Pancreas (tissue), 10 donors: ENCODE measurements at regions not wholly inside any gene's neighbourhood (a gene's known extent, or its start where the extent isn't known, plus 50 kb on each side); places are given as distances from the start of the nearest gene placed in this dataset.

ENCODE experiments used
- ATAC-seq, 4 donors: fragments of 200-7000 bp; cut with Tn5 transposase; one replicate each; pipeline versions ENCODE4 v1.8.0 to v1.9.1; 2020; ENCODE audit warnings: mild to moderate bottlenecking in 4 of 4, moderate library complexity in 4 of 4
- DNase-seq, 6 donors: peaks; one replicate each; pipeline ENCODE4 v3.0.0-alpha.2; 2020
- FAIRE-seq: peaks from 2 replicates; lab custom pipeline; 2012; peaks lifted over from hg19 to GRCh38; lab: Jason Lieb, UNC
- H3K27ac ChIP-seq, 4 donors: fragments of 200-600 bp; sonication (generic); 1 replicate in 3 of 4; 2 replicates in 1 of 4; pipeline versions ENCODE4 v1.5.0 to v1.8.0; 2020
- H3K27me3 ChIP-seq, 4 donors: fragments of 200-600 bp; one replicate each; pipeline ENCODE4 v1.8.0; 2021
- H3K36me3 ChIP-seq, 3 donors: fragments of 200-600 bp; sonication (generic) in 1 of 3; one replicate each; pipeline versions ENCODE4 v1.5.0 to v1.8.0; 2020 to 2021
- H3K4me1 ChIP-seq, 3 donors: fragments of 200-600 bp; one replicate each; pipeline ENCODE4 v1.8.0; 2021
- H3K4me3 ChIP-seq, 4 donors: fragments of 200-600 bp; sonication (generic) in 2 of 4; one replicate each; pipeline versions ENCODE4 v1.5.0 to v1.8.0; 2020 to 2021
- H3K9me3 ChIP-seq, 4 donors: fragments of 200-600 bp; one replicate each; pipeline ENCODE4 v1.8.0; 2021
- WGBS, 2 donors: extraction: QIAGEN DNeasy Blood & Tissue Kit; methylation state at CpG; one replicate each; pipeline ENCODE4 v1.1.7; 2013; 5-methylcytosine and 5-hydroxymethylcytosine counted together
- intact Hi-C, 3 donors: fragments of 100-400 bp; cut with DNase I; formaldehyde crosslinking; loops; one replicate each; pipeline versions ENCODE4 v1.11.1 to v1.14.2; 2022
- TF ChIP-seq, protein P1 (sequence below), 4 donors: fragments of 200-600 bp; sonication (generic) in 3 of 4; IDR thresholded peaks; one replicate each; pipeline versions ENCODE4 v1.5.0 to v1.8.0; 2021; ENCODE audit warnings: antibody characterized with exemption in 4 of 4
- donor health status: healthy with polysubstance abuse.
- donor health status: DM: no; HTN: no; CAD: no; lungs with moderate emphysema.
- donor health status: DM: no; HTN: no; CAD: no.
- donor health status: control.
- donor health status: control.
- donor health status: Bipolar disorder and iron deficiency.
- donor health status: DM: yes; HTN: yes; CAD: no.
- donor health status: DM: no; HTN: no; CAD: no.
- donor health status: DM: no; HTN: no; CAD: no.
- donor health status: DM: yes; HTN: yes; CAD: no.

DNA sequence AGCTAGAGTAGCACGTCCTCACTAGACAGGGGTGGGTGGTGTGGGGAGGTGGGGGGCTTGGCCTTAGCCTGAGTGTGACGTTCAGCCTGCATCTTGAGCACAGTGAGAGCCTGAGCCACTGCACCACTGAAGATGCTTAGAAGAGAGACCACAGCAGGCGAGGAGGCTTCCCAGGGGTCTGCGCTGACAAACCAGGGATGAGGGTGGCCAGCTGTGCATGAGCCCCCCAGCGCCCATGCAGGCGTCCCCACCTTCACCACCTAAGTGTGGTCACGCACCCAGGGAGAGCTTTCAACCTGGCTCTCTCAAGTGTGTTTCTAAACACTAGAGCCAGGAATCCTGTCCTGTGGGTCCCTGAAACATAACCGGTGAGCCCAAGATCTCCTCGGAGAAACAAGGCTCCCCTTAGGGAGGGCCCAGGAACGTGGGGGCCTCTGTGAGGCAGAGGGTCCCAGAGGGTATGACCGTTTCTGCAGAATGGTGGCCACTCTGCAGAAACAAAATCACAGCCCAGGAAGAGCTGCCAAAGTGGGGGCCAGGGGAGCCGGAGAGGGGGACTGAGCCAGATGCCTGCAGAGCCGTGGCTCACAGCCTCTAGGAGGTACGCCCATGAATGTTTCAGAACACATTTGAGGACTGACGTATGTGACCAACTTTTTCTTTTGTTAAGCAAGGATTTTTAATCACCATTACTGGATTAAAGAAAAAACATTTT, 85.2 kb upstream of the INSIG1 start:
- no peak for FAIRE-seq
- Histone ChIP-seq H3K27me3 (no peaks in the 10 kb centered on the region), H3K4me1 (peaks cover 0 to 7% (median 0%) of the 10 kb centered on the region in 3 donors), H3K27ac (no peak overlapping the region), H3K4me3 (no peak overlapping the region), H3K36me3 (no peaks in the 10 kb centered on the region), H3K9me3 (no peaks in the 10 kb centered on the region)
- no peak for ATAC-seq
- TF ChIP-seq, protein P1, sequence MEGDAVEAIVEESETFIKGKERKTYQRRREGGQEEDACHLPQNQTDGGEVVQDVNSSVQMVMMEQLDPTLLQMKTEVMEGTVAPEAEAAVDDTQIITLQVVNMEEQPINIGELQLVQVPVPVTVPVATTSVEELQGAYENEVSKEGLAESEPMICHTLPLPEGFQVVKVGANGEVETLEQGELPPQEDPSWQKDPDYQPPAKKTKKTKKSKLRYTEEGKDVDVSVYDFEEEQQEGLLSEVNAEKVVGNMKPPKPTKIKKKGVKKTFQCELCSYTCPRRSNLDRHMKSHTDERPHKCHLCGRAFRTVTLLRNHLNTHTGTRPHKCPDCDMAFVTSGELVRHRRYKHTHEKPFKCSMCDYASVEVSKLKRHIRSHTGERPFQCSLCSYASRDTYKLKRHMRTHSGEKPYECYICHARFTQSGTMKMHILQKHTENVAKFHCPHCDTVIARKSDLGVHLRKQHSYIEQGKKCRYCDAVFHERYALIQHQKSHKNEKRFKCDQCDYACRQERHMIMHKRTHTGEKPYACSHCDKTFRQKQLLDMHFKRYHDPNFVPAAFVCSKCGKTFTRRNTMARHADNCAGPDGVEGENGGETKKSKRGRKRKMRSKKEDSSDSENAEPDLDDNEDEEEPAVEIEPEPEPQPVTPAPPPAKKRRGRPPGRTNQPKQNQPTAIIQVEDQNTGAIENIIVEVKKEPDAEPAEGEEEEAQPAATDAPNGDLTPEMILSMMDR (IDR thresholded peaks at IDR 0.05), result no peak
- 78 to 83% methylated on average over 15 of the region's 15 CpGs for WGBS, 2 donors
- DNase-seq, result peak in 2 of 6 donors; percentile 19 to 32
- intact Hi-C loops, result no loop called here

DNA sequence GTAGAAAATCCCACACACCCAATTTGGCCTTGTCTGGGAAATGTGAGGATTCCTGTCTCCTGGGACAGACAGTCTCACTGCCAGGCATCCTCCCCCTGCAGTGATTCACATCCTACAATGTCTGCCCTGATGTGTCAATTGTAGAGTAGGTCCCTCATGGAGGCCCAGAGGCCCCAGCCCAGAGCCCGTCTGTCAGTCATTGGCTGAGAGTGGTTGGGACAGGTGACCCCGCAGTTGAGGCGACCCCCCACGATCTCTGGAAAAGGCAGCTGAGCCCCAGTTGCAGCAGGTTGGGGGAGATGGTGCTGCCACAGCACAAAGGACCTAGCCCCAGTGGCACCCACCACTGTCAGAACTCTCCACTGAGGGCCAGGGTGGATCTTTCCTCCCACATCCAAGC, 84.3 kb upstream of the INSIG1 start:
- Histone ChIP-seq H3K27me3 (no peaks in the 10 kb centered on the region), H3K9me3 (no peaks in the 10 kb centered on the region), H3K36me3 (no peaks in the 10 kb centered on the region), H3K27ac (peak overlapping the region; percentile 79 to 91 (median 83)), H3K4me3 (peak overlapping the region in 1 of 4 donors; percentile 54), H3K4me1 (peaks cover 0 to 7% (median 0%) of the 10 kb centered on the region in 3 donors)
- ATAC-seq (no peak), DNase-seq (peak in 3 of 6 donors; percentile 38 to 50 (median 44)), FAIRE-seq (no peak)
- intact Hi-C loops, result no loop called here
- WGBS, 2 donors, result 84 to 86% methylated on average over 4 of the region's 4 CpGs
- TF ChIP-seq, protein P1 (IDR thresholded peaks at IDR 0.05), result no peak

DNA sequence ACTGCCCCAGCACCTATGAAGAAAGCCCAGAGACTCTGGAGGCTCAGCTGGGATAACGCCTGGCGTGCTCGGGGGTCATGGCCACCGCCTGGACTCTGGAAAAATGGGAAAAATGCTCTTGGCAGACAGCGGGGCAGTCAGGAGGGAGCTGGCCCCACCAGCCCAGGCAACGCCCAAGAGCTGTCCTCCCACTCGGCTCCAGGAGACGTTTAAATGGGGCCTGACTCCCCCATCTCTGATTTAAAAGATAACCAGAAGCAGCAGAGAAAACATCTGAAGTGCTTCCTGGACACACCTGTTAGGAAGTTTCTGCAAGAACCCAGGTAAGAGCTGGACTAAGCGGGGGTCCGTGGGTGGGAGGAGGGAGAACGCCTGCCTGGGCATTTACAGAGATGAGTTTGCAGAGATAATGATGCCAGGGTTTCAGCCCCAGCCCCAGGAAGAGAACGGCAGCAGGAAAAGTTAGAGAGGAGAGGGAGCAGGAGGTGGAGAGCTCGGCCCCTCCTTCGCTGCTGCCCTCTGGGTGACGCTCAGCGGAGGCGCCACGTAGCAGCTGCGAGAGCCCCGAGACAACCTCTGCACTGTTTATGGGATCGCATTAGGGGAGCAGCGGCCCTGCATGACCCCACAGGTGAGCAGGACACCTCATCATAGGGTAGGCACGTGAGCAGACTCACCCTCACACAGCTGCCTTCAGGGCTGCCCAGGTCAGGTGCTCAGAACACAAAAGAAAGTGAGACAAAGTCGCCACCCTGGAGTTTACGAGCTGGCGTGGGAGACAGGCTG, 83.5 kb upstream of the INSIG1 start:
- no peak for FAIRE-seq
- H3K36me3 ChIP-seq, result no peaks in the 10 kb centered on the region
- intact Hi-C loops, result no loop called here
- TF ChIP-seq, protein P1 (IDR thresholded peaks at IDR 0.05), result no peak
- H3K4me1 ChIP-seq, result peaks cover 0 to 7% (median 0%) of the 10 kb centered on the region in 3 donors
- peak; percentile 81 to 89 (median 88) for ATAC-seq
- H3K27me3 ChIP-seq, result no peaks in the 10 kb centered on the region
- 14 to 25% methylated on average over 26 of the region's 26 CpGs for WGBS, 2 donors
- DNase-seq, result peak in 5 of 6 donors; percentile 60 to 78 (median 69)
- H3K27ac ChIP-seq, result peak overlapping the region; percentile 79 to 91 (median 83)
- no peaks in the 10 kb centered on the region for H3K9me3 ChIP-seq
- H3K4me3 ChIP-seq, result peak overlapping the region in 3 of 4 donors; percentile 23 to 54 (median 38)

DNA sequence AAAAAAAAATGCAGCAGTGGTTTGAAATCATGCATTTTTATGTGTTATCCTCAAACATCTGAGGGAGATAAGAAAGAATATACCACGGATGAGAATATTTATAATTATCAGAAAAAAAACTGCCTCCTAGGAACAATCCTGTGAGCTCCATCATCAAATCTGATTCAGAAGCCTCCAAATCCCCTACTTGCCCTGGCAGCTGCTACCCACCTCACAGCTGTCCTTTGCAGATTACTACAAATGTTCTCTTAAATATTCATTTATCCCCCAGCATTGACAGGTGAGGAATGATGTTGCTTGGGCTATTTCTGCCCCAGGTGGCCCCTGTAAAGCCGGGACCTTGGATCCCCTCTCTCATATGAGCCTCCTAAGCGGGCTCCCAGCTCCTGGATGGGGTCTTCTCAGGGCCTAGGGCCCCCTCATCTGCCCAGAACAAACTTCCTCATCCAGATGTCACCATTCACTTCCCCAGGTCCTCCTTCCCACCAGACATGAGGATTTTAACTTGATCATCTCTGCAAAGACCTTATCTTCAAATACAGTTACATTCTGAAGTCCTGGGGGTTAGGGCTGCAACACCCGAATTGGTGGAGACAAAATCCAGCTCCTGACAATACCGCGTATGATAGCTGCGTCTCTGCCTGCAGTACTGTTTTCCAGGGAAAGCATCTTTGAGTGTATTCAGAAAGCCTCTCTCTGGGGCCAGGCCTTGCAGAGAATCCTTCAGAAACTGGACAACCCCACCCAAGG, 81.9 kb upstream of the INSIG1 start:
- intact Hi-C loops, result no loop called here
- peak overlapping the region in 1 of 4 donors; percentile 54 for H3K4me3 ChIP-seq
- 50 to 61% methylated on average over 7 of the region's 7 CpGs for WGBS, 2 donors
- no peaks in the 10 kb centered on the region for H3K36me3 ChIP-seq
- ATAC-seq (no peak), DNase-seq (peak in 1 of 6 donors; percentile 9), FAIRE-seq (no peak)
- no peaks in the 10 kb centered on the region for H3K9me3 ChIP-seq
- peaks cover 3 to 17% (median 10%) of the 10 kb centered on the region in 3 donors for H3K4me1 ChIP-seq
- peak overlapping the region in 3 of 4 donors; percentile 79 to 91 (median 87) for H3K27ac ChIP-seq
- H3K27me3 ChIP-seq, result no peaks in the 10 kb centered on the region
- TF ChIP-seq, protein P1 (IDR thresholded peaks at IDR 0.05), result no peak
